HCT116 (cell line): ENCODE measurements at regions not wholly inside any gene's neighbourhood (a gene's known extent, or its start where the extent isn't known, plus 50 kb on each side); places are given as distances from the start of the nearest gene placed in this dataset.

Experiments used
- ATAC-seq: fragments of 200-7000 bp; cut with Tn5 transposase; 2 replicates; pipeline ENCODE4 v1.9.1; 2020; ENCODE audit warnings: mild to moderate bottlenecking, moderate library complexity
- BruUV-seq: library from RNA; stranded (reverse); fragments of 400-500 nt; replicated peaks from 2 replicates; lab custom pipeline; 2021; lab: Mats Ljungman, UMichigan
- CTCF ChIA-PET: fragments of 300-600 bp; sonication (Branson Sonifier 250); formaldehyde crosslinking; loops from one replicate; lab custom pipeline; 2021; ENCODE audit warnings: antibody characterized with exemption; lab: Charles Lee
- POLR2A ChIA-PET: fragments of 300-600, 350-600 bp; sonication (Branson Sonifier 250); formaldehyde crosslinking; loops from one replicate; lab custom pipeline; 2021; ENCODE audit warnings: antibody characterized with exemption; lab: Charles Lee
- RAD21 ChIA-PET, 2 experiments: fragments of 300-600 bp; sonication (Branson Sonifier 250); formaldehyde crosslinking; loops; one replicate each; lab custom pipeline; 2023; ENCODE audit warnings: low total read pairs in 2 of 2; ENCODE audit not compliant: uncharacterized antibody in 2 of 2, unreplicated experiment in 2 of 2, low non-redundant PET in 1 of 2; lab: Charles Lee
- DNase-seq: peaks from one replicate; pipeline ENCODE4 v3.0.0-alpha.2; 2010; ENCODE audit warnings: low read depth, low spot score
- H2AFZ ChIP-seq: fragments of 200-600 bp; shearing (Covaris generic), sonication (generic); 2 replicates; pipeline ENCODE4 v1.6.1; 2017; ENCODE audit warnings: low read depth, mixed run types, mixed read lengths, antibody characterized with exemption, low read length; ENCODE audit not compliant: poor library complexity, severe bottlenecking
- H3K27ac ChIP-seq: 2 replicates; pipeline ENCODE4 v1.5.1; 2012; ENCODE audit warnings: low read depth, low read length
- H3K27me3 ChIP-seq: fragments of 200-600 bp; sonication (generic); 2 replicates; pipeline ENCODE4 v1.6.1; 2016; ENCODE audit warnings: mixed run types, low read length, mixed read lengths; ENCODE audit not compliant: insufficient read depth
- H3K36me3 ChIP-seq, 2 experiments: fragments of 200-500 bp in 1 of 2; fragments of 200-600 bp in 1 of 2; sonication (Bioruptor generic) in 1 of 2; sonication (generic) in 1 of 2; 2 replicates each; pipeline versions ENCODE4 v1.5.1 to v1.6.1; 2014 to 2016; ENCODE audit warnings: low read length in 2 of 2, inconsistent platforms in 1 of 2, mixed read lengths in 1 of 2, mixed run types in 1 of 2; ENCODE audit not compliant: insufficient read depth in 2 of 2, control insufficient read depth in 1 of 2
- H3K4me1 ChIP-seq, 2 experiments: fragments of 200-600 bp in 1 of 2; sonication (generic) in 1 of 2; 2 replicates each; pipeline versions ENCODE4 v1.5.1 to v1.6.1; 2012 to 2017; ENCODE audit warnings: low read length in 2 of 2, inconsistent platforms in 1 of 2, mild to moderate bottlenecking in 1 of 2, mixed read lengths in 1 of 2, mixed run types in 1 of 2, moderate library complexity in 1 of 2; ENCODE audit not compliant: insufficient read depth in 2 of 2, control insufficient read depth in 1 of 2
- H3K4me2 ChIP-seq: fragments of 200-600 bp; sonication (generic); 2 replicates; pipeline ENCODE4 v1.6.1; 2017; ENCODE audit warnings: mixed run types, low read length, mixed read lengths
- H3K4me3 ChIP-seq, 2 experiments: fragments of 200-600 bp in 1 of 2; sonication (generic) in 1 of 2; replicated peaks in 1 of 2; 2 replicates each; pipeline ENCODE4 v1.5.1; 2011 to 2016; ENCODE audit warnings: low read length in 2 of 2, control low read depth in 1 of 2, low read depth in 1 of 2, mild to moderate bottlenecking in 1 of 2, mixed read lengths in 1 of 2, mixed run types in 1 of 2
- H3K79me2 ChIP-seq: fragments of 200-600 bp; sonication (generic); 2 replicates; pipeline ENCODE4 v1.6.1; 2017; ENCODE audit warnings: mild to moderate bottlenecking, mixed run types, low read length, moderate library complexity, mixed read lengths; ENCODE audit not compliant: insufficient read depth
- H3K9ac ChIP-seq: fragments of 200-600 bp; sonication (generic); 2 replicates; pipeline ENCODE4 v1.6.1; 2016; ENCODE audit warnings: low read length, mixed read lengths
- H3K9me2 ChIP-seq: fragments of 200-600 bp; sonication (generic), shearing (Covaris generic); 2 replicates; pipeline ENCODE4 v1.6.1; 2017; ENCODE audit warnings: mixed run types, mild to moderate bottlenecking, moderate library complexity; ENCODE audit not compliant: insufficient read depth
- H3K9me3 ChIP-seq, 2 experiments: fragments of 200-500 bp in 1 of 2; fragments of 200-600 bp in 1 of 2; sonication (Bioruptor generic) in 1 of 2; sonication (generic) in 1 of 2; 2 replicates each; pipeline ENCODE4 v1.6.1; 2014 to 2017; ENCODE audit warnings: low read length in 2 of 2, mixed read lengths in 2 of 2, inconsistent platforms in 1 of 2, low read depth in 1 of 2, mild to moderate bottlenecking in 1 of 2, mixed run types in 1 of 2, moderate library complexity in 1 of 2; ENCODE audit not compliant: control insufficient read depth in 1 of 2, insufficient read depth in 1 of 2
- H4K20me1 ChIP-seq: fragments of 200-600 bp; sonication (generic), shearing (Covaris generic); 2 replicates; pipeline ENCODE4 v1.6.1; 2017; ENCODE audit warnings: mixed run types, mild to moderate bottlenecking, moderate library complexity; ENCODE audit not compliant: insufficient read depth
- CBX3 ChIP-seq: IDR thresholded peaks from 2 replicates; pipeline ENCODE4 v1.6.1; 2012; ENCODE audit warnings: low read depth
- CEBPB ChIP-seq: IDR thresholded peaks from 2 replicates; pipeline ENCODE4 v1.6.1; 2012; ENCODE audit warnings: low read depth
- JUND ChIP-seq: IDR thresholded peaks from 2 replicates; pipeline ENCODE4 v1.6.1; 2012
- POLR2AphosphoS5 ChIP-seq: IDR thresholded peaks from 2 replicates; pipeline ENCODE4 v1.6.1; 2011; ENCODE audit warnings: mild to moderate bottlenecking, low read depth, low read length, moderate library complexity
- SP1 ChIP-seq: IDR thresholded peaks from 2 replicates; pipeline ENCODE4 v1.6.1; 2012; ENCODE audit warnings: low read depth
- SRF ChIP-seq: IDR thresholded peaks from 2 replicates; pipeline ENCODE4 v1.6.1; 2012; ENCODE audit warnings: low read depth
- ZFX ChIP-seq: fragments of 450-650 bp; IDR thresholded peaks from 2 replicates; pipeline ENCODE4 v1.6.1; 2017
- ZNF274 ChIP-seq: fragments of 200-500 bp; sonication (Bioruptor generic); IDR thresholded peaks from 2 replicates; pipeline ENCODE4 v1.6.1; 2014; ENCODE audit warnings: mild to moderate bottlenecking, low read depth, low read length, inconsistent platforms
- intact Hi-C: fragments of 100-400 bp; cut with micrococcal nuclease; formaldehyde crosslinking; loops from 2 replicates; pipeline ENCODE4 v1.10.0; 2022
- TF ChIP-seq, protein P1 (sequence below), 3 experiments: fragments of 200-600 bp in 1 of 3; sonication (generic) in 1 of 3; IDR thresholded peaks in 2 of 3; conservative IDR thresholded peaks in 1 of 3; 2 replicates each; pipeline ENCODE4 v1.5.1; 2012 to 2017; ENCODE audit warnings: low read depth in 2 of 3, low read length in 2 of 3, antibody characterized with exemption in 1 of 3, borderline replicate concordance in 1 of 3, control low read depth in 1 of 3, mild to moderate bottlenecking in 1 of 3, mixed read lengths in 1 of 3, mixed run types in 1 of 3, moderate library complexity in 1 of 3; ENCODE audit not compliant: insufficient read depth in 1 of 3
- TF ChIP-seq, protein P2 (sequence below): IDR thresholded peaks from 2 replicates; pipeline ENCODE4 v1.6.1; 2012; ENCODE audit warnings: low read depth

DNA sequence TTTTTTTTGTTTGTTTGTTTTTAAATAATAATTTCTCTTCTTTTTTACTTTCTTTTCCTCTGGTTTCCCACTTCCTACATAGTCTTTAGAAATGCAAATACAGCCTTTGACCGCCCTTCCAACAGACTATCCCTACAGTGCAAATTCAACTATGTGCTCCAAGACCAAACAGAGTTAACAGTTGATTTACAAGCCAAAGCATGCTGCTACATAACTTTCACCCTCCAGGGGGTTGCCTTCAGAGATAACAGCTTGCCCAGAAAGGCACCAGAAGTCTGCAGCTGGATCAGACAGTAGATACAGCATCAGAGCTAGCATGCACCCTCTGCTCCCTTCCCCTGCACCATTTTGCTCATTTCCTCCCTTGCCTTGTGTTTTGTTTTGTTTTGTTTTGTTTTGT lies 539.0 kb downstream of the ZWINT start:
- Histone ChIP-seq H3K27ac (no peak overlapping the region), H3K9me2 (no peaks in the 10 kb centered on the region), H3K4me1 (no peaks in the 10 kb centered on the region), H3K4me3 (no peak overlapping the region), H3K9ac (no peak overlapping the region), H3K9me3 (peaks cover 10 to 15% of the 10 kb centered on the region in 2 experiments; a peak in 2 of 4 replicates), H3K27me3 (no peaks in the 10 kb centered on the region), H2AFZ (no peak overlapping the region), H3K4me2 (no peak overlapping the region), H3K36me3 (no peaks in the 10 kb centered on the region), H4K20me1 (no peaks in the 10 kb centered on the region), H3K79me2 (no peaks in the 10 kb centered on the region)
- ATAC-seq (no peak), DNase-seq (no peak)
- no peak for TF ChIP-seq POLR2AphosphoS5
- no peak for TF ChIP-seq ZFX
- TF ChIP-seq, protein P1, sequence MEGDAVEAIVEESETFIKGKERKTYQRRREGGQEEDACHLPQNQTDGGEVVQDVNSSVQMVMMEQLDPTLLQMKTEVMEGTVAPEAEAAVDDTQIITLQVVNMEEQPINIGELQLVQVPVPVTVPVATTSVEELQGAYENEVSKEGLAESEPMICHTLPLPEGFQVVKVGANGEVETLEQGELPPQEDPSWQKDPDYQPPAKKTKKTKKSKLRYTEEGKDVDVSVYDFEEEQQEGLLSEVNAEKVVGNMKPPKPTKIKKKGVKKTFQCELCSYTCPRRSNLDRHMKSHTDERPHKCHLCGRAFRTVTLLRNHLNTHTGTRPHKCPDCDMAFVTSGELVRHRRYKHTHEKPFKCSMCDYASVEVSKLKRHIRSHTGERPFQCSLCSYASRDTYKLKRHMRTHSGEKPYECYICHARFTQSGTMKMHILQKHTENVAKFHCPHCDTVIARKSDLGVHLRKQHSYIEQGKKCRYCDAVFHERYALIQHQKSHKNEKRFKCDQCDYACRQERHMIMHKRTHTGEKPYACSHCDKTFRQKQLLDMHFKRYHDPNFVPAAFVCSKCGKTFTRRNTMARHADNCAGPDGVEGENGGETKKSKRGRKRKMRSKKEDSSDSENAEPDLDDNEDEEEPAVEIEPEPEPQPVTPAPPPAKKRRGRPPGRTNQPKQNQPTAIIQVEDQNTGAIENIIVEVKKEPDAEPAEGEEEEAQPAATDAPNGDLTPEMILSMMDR (IDR thresholded peaks at IDR 0.05 in 2 of 3, conservative IDR thresholded peaks at IDR 0.05 in 1 of 3; ENCODE audit: borderline replicate concordance in 1 of 3, insufficient read depth in 1 of 3, low read depth in 2 of 3, low read length in 2 of 3): no peak
- TF ChIP-seq JUND: no peak
- TF ChIP-seq, protein P2, sequence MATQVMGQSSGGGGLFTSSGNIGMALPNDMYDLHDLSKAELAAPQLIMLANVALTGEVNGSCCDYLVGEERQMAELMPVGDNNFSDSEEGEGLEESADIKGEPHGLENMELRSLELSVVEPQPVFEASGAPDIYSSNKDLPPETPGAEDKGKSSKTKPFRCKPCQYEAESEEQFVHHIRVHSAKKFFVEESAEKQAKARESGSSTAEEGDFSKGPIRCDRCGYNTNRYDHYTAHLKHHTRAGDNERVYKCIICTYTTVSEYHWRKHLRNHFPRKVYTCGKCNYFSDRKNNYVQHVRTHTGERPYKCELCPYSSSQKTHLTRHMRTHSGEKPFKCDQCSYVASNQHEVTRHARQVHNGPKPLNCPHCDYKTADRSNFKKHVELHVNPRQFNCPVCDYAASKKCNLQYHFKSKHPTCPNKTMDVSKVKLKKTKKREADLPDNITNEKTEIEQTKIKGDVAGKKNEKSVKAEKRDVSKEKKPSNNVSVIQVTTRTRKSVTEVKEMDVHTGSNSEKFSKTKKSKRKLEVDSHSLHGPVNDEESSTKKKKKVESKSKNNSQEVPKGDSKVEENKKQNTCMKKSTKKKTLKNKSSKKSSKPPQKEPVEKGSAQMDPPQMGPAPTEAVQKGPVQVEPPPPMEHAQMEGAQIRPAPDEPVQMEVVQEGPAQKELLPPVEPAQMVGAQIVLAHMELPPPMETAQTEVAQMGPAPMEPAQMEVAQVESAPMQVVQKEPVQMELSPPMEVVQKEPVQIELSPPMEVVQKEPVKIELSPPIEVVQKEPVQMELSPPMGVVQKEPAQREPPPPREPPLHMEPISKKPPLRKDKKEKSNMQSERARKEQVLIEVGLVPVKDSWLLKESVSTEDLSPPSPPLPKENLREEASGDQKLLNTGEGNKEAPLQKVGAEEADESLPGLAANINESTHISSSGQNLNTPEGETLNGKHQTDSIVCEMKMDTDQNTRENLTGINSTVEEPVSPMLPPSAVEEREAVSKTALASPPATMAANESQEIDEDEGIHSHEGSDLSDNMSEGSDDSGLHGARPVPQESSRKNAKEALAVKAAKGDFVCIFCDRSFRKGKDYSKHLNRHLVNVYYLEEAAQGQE: no peak
- no peak for TF ChIP-seq CBX3
- TF ChIP-seq SRF: no peak
- no peak for TF ChIP-seq CEBPB
- no peak for TF ChIP-seq ZNF274
- TF ChIP-seq SP1: no peak
- ChIA-PET RAD21 (no interaction called here), CTCF (no interaction called here), POLR2A (no interaction called here)
- intact Hi-C loops: no loop called here
- BruUV-seq: no TSS peak
